Hepatocyte (in vitro differentiated cells): ENCODE measurements at regions not wholly inside any gene's neighbourhood (a gene's known extent, or its start where the extent isn't known, plus 50 kb on each side); places are given as distances from the start of the nearest gene placed in this dataset.

Experiments used
- EZH2 ChIP-seq: fragments of 200-600 bp; sonication (generic); IDR thresholded peaks from 2 replicates; pipeline ENCODE4 v1.6.1; 2016; ENCODE audit warnings: antibody characterized with exemption, mild to moderate bottlenecking, borderline replicate concordance
- TF ChIP-seq, protein P1 (sequence below): fragments of 200-600 bp; sonication (generic); IDR thresholded peaks from 2 replicates; pipeline ENCODE4 v1.5.1; 2016; ENCODE audit warnings: antibody characterized with exemption, mild to moderate bottlenecking; ENCODE audit not compliant: poor library complexity

DNA sequence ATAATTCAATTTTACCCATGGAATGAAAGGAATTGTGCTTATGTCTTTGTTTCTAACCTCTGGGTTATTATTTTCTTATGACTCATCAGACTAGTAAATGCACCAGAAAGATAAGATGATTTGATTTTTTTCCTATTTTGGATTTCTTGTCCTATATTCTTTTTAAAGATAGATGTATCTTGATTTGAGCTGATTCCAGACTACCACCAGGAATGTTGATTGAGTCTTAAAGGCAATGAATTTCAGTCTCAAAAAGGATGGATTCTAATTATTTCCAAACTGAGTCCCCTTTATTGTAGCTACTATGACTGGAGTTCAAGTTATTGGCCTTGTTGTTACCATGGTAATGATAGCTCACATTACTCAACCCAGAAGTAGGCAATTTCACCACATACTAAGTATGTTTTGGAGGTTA is 95.8 kb upstream of the RGS4 start:
- TF ChIP-seq, protein P1, sequence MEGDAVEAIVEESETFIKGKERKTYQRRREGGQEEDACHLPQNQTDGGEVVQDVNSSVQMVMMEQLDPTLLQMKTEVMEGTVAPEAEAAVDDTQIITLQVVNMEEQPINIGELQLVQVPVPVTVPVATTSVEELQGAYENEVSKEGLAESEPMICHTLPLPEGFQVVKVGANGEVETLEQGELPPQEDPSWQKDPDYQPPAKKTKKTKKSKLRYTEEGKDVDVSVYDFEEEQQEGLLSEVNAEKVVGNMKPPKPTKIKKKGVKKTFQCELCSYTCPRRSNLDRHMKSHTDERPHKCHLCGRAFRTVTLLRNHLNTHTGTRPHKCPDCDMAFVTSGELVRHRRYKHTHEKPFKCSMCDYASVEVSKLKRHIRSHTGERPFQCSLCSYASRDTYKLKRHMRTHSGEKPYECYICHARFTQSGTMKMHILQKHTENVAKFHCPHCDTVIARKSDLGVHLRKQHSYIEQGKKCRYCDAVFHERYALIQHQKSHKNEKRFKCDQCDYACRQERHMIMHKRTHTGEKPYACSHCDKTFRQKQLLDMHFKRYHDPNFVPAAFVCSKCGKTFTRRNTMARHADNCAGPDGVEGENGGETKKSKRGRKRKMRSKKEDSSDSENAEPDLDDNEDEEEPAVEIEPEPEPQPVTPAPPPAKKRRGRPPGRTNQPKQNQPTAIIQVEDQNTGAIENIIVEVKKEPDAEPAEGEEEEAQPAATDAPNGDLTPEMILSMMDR = no peak
- TF ChIP-seq EZH2 = no peak
